ENCODE measurements at regions not wholly inside any gene's neighbourhood (a gene's known extent, or its start where the extent isn't known, plus 50 kb on each side); places are given as distances from the start of the nearest gene placed in this dataset.

DNA sequence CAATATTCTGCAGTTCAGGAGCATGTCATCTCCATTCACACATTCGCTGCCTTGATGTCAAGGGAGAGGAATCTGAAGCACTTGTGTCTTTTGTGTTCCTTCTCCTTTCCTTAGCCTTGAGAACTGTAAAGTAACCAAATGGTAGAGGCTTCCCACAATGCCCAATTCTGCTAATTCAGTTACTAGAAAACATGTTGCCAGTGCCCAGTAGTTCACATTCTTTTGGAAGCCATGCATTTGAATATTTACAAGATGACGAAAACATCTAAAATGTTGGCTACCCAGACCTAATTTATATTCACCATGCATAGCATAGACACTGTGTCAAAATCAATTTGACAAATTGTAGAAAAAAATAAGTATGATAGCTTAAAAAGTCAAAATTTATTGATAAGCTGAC is 852.7 kb upstream of the PHF14 start:
- TF ChIP-seq, protein P1, sequence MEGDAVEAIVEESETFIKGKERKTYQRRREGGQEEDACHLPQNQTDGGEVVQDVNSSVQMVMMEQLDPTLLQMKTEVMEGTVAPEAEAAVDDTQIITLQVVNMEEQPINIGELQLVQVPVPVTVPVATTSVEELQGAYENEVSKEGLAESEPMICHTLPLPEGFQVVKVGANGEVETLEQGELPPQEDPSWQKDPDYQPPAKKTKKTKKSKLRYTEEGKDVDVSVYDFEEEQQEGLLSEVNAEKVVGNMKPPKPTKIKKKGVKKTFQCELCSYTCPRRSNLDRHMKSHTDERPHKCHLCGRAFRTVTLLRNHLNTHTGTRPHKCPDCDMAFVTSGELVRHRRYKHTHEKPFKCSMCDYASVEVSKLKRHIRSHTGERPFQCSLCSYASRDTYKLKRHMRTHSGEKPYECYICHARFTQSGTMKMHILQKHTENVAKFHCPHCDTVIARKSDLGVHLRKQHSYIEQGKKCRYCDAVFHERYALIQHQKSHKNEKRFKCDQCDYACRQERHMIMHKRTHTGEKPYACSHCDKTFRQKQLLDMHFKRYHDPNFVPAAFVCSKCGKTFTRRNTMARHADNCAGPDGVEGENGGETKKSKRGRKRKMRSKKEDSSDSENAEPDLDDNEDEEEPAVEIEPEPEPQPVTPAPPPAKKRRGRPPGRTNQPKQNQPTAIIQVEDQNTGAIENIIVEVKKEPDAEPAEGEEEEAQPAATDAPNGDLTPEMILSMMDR (IDR thresholded peaks at IDR 0.05) = no peak
- TF ChIP-seq POLR2A (IDR thresholded peaks at IDR 0.05) = no peak
